Right forelimb (tissue), 1 donor: ENCODE measurements at regions not wholly inside any gene's neighbourhood (a gene's known extent, or its start where the extent isn't known, plus 50 kb on each side); places are given as distances from the start of the nearest gene placed in this dataset.

Source experiments
- DNase-seq: peaks from one replicate; pipeline ENCODE4 v3.0.0-alpha.2; 2018

GRCh38 chr1:209364716-209365115 lies 218.8 kb upstream of the CAMK1G start:
- DNase-seq = no peak

- DNase-seq = no peak
These were observed 216.3 kb upstream of the CAMK1G start for GRCh38 chr1:209367061-209367772.

DNA sequence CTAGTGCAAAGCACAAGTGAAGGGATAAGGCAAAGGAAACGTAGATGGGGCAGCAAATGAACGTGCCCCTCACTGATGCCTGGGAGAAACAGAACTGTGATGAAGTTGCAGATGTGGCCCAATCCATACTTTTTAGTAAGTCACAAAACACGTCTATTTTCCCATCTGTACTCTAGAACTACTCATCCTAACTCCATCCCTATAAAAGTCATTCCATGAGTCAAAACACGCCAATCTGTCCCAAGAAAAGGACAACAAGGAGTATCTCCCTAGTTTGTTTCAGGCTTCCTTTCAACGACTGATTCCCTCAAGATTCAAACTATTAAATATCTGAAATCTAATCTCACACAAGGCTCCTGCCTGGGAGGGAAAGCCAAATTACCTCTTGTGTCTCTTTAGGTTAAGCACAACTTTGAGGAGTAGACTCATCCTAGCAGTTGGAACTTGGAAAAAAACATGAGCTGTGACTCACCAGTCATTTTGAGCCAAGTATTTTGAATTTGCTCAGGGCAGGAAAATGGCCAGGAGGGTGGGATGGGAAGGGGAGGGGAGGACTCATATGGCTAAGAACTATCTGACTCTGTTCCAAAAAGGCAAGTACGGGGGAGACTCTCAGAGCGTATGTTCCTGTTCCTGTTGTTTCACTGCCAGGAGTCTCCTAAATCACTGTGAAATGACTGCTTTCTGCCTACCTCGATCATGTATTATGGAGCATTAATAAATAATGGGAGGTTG lies 214.5 kb upstream of the CAMK1G start:
- peak; percentile 76 for DNase-seq

GRCh38 chr1:209370241-209370995 lies 213.1 kb upstream of the CAMK1G start:
- no peak for DNase-seq

DNA sequence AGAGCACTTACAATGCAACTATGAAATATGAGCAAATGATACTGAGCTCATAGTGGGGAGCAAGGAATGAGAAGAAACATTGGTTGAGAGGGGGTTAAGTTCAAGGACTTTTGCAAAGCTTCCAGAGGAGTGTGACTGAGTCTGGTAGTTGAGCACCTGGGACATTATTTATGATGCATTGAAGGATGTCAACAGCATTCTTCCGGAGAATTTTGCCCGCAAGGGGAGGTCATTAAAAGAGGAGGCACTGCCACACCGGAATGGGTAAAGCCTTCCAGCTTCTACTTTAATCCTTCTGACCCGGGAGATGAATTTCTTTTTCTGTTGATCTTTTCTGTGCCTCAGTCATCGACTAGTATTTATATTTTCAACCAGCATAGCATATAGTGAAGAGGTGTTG lies 208.4 kb upstream of the CAMK1G start:
- no peak for DNase-seq

DNA sequence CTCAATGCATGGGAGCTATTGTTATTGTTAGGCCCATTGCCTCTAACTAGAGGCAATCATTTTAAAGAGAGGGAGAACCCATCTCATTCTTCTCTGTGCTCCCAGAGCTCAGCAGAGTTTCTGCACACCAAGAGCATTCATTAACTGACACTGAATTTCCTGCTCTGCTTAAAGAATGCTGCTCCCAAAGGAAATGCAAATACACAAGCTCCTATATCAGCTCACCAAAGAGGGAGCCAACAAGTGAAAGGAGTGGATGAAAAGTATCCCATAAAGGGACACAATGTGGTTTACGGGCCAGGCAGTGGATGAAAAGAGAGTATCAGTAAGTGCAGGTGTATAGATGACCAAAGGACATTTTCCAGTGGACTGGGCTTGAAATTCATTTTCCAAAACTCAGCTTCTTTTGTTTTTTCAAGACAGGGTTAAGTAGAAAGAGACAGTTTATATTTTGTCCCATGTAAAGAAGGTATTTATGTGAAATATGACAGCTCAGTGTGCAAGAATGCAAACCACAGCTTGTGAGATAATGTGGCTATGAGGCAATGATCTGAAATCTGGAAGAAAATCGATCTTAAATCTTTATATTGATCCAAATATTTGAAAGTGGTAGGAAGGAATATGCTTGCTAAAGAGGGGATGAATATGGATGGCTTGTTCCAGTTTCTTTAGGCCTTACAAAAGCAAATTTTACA lies 207.7 kb upstream of the CAMK1G start:
- DNase-seq = no peak

DNA sequence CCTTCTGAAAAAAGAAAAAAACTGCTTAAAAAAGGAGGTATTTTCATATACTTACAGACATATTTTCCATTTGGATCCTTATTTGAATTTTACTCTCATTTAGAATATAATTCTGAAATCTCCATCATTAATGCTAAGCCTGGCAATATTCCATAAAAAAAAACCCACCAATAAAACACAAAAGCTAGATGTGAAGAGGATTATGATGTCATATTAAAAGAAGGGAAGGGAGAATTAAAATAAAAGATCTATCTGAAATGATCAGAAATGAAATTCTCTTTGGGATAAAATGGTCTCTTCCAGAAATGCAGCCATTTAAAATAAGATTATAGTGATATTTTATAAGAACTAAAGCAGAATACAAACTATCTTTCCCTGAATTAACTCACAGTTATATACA lies 206.7 kb upstream of the CAMK1G start:
- no peak for DNase-seq

- no peak for DNase-seq
These were observed 205.5 kb upstream of the CAMK1G start for GRCh38 chr1:209377995-209378394.

DNA sequence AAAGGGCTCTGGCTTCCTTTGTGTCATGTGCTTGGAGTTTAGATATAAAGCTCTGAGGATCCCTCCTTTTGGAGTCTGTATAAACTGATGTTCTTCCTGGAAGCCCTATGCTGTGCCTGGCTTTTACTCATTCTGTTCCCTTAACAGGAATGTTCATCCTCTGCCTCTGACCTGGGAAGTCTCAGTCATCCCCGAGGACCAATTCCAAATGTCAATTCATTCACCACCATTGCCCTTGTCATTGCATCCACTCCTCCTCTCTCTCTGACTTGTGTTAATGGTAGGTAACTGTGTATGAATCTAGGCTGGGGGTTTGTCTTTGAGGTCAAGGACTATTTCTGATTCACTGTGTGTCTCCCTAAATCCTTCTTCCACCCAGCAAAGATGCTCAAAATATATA lies 204.2 kb upstream of the CAMK1G start:
- no peak for DNase-seq

GRCh38 chr1:209380420-209380819 lies 203.1 kb upstream of the CAMK1G start:
- no peak for DNase-seq

DNA sequence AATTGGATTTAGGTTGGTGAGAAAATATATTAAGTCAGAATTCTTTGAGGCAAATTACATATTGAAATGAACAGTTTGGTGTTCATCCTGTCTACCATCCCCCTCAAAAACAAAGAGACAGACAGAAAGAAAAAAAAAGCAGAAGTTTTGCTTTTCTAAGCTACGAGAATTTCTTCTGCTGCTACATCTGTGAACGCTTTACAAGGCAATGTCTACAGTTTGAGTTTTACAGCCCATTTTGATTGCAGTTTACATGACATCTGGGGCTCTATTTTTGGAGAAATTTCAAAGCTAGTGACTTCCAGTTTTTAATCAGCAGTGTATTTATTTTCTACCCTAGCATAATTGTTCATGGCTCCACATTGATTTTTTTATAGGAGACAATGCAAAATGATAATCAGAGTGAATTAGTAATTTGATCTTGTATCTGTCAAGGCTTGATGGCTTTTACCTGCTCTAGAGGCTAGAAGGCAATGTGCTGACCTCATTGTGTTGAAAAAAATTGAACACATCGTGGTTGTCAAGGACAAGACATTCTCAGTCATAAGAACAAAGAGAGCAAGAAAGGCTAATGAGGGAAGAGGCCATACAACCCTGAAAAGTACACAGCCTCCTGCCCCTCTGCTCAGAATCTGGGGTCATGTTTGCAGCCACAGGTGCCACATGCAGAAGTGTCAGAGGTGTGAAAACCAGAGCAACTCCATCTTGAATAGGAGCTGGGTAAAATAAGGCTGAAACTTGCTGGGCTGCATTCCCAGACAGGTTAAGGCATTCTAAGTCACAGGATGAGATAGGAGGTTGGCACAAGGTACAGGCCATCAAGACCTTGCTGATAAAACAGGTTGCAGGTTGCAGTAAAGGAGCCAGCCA lies 201.0 kb upstream of the CAMK1G start:
- no peak for DNase-seq

DNA sequence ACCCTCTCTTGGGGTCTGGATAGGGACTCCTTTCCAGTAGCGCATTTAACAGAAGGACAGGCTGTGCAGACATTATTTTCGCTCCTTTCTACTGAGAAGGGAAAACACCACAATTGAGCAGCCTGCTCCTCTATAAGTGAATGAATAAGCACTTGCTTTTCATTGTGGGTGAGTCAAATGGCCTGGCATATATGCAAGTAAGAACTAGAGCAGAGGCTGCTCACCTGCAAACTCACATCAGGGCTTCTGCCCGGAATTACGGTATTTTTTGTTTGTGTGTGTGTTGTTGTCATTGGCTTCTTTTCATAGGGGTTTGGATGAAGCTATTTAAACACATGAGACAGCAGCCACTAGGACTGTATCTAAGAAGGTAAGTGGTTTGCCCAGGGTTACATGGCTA lies 200.1 kb upstream of the CAMK1G start:
- no peak for DNase-seq

GRCh38 chr1:209383907-209384709 lies 199.4 kb upstream of the CAMK1G start:
- DNase-seq = no peak

- no peak for DNase-seq
These were observed 198.6 kb upstream of the CAMK1G start for GRCh38 chr1:209384710-209385550.

- DNase-seq = no peak
These were observed 197.4 kb upstream of the CAMK1G start for GRCh38 chr1:209386156-209386555.

DNA sequence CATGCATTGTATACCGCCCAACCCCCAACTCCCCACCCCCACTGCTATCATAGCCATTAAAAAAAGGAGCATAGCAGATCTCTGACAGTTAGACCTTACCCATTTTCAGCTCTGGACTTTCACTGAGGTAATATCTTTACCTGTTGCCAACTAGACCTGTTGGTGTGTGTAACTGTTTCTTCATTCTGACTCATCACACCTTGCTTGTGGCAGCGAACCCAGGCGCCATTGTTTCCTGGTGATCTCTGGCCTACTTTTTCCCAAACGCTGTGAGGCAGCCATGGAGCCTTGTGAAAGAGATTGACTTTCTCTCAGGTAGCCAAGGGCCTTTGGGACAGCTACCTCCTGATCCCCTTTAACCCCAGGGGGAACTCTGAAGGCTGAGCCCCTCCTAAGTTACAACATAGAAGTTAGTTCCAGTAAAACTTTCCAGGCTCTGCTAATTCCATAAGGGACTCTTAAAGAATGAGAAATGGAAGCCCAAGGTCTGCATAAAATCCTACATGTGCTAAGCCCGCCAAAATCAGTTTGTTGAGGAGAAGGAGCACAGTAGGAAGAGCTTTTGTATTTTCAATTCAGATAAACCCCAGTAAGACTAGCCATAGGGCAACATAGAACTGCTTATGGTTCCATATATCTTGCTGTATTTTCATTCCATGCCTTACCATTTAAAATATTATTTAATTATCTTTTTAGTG lies 196.1 kb upstream of the CAMK1G start:
- DNase-seq = no peak

GRCh38 chr1:209387969-209388329 lies 195.6 kb upstream of the CAMK1G start:
- no peak for DNase-seq

GRCh38 chr1:209388358-209388757 lies 195.2 kb upstream of the CAMK1G start:
- DNase-seq = no peak

DNA sequence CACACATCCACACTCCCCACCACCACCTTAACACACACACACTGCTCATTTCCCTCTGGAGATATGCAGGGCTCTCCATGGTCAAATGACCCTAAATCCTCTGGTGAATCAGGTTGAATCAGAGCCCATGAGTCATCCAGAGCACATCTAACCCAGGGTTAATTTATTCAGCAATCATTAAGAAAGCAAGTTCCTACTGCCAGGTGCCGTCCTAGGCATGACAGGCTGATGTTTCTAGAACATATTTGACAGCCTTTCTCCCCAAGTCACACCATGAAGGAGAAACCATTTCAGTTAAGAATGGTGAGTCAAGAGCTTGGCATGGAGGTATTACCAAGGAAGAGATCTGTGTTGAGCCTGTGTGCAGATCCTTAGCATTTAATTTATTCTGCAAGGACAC lies 194.3 kb upstream of the CAMK1G start:
- no peak for DNase-seq

DNA sequence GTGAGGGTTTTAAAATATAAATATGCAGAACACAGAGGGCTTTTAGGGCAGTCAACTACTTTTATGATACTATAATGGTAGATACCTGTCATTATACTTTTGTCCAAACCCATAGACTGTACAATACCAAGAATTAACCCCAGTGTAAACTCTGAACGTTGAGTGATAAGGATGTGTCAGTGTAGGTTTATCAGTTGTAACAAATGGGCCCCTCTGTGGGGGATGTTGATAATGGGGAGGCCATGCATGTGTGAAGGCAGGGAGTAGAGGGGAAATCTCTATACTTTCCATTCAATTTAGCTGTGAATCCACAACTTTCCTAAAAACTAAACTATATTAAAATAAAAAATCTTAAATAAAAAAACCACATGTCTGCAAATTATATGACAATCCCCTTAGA lies 193.5 kb upstream of the CAMK1G start:
- no peak for DNase-seq
